GM23338 (cell line): ENCODE measurements at regions not wholly inside any gene's neighbourhood (a gene's known extent, or its start where the extent isn't known, plus 50 kb on each side); places are given as distances from the start of the nearest gene placed in this dataset.

Experiments used
- ATAC-seq: fragments of 200-7000 bp; cut with Tn5 transposase; 3 replicates; pipeline ENCODE4 v1.9.1; 2020
- DNase-seq: peaks from one replicate; pipeline ENCODE4 v3.0.0-alpha.2; 2015; ENCODE audit warnings: low spot score
- H2AFZ ChIP-seq: fragments of 200-600 bp; sonication (generic); 2 replicates; pipeline ENCODE4 v1.8.0; 2016; ENCODE audit warnings: antibody characterized with exemption, mild to moderate bottlenecking, moderate library complexity
- H3F3A ChIP-seq: fragments of 200-600 bp; sonication (generic); replicated peaks from 2 replicates; pipeline ENCODE4 v1.8.0; 2017; ENCODE audit warnings: antibody characterized with exemption, mixed run types, low read depth
- H3K27ac ChIP-seq: fragments of 200-600 bp; sonication (generic); 2 replicates; pipeline ENCODE4 v1.6.1; 2016; ENCODE audit warnings: low read depth
- H3K27me3 ChIP-seq: fragments of 200-600 bp; sonication (generic); 2 replicates; pipeline ENCODE4 v1.8.0; 2016; ENCODE audit warnings: mild to moderate bottlenecking, mixed run types, moderate library complexity; ENCODE audit not compliant: insufficient read depth
- H3K36me3 ChIP-seq: fragments of 200-600 bp; sonication (generic); 2 replicates; pipeline ENCODE4 v1.8.0; 2016; ENCODE audit warnings: mild to moderate bottlenecking; ENCODE audit not compliant: insufficient read depth
- H3K4me1 ChIP-seq: fragments of 200-600 bp; sonication (generic); 2 replicates; pipeline ENCODE4 v1.8.0; 2016; ENCODE audit warnings: mild to moderate bottlenecking, moderate library complexity; ENCODE audit not compliant: insufficient read depth
- H3K4me2 ChIP-seq: fragments of 200-600 bp; sonication (generic); 2 replicates; pipeline ENCODE4 v1.7.1; 2017; ENCODE audit warnings: mixed run types
- H3K4me3 ChIP-seq: fragments of 200-600 bp; sonication (generic); 2 replicates; pipeline ENCODE4 v1.6.1; 2016; ENCODE audit warnings: mixed run types
- H3K79me2 ChIP-seq: fragments of 200-600 bp; sonication (generic); replicated peaks from 2 replicates; pipeline ENCODE4 v1.8.0; 2017; ENCODE audit warnings: mild to moderate bottlenecking; ENCODE audit not compliant: insufficient read depth
- H3K9me2 ChIP-seq: fragments of 200-600 bp; sonication (generic); 2 replicates; pipeline ENCODE4 v1.8.0; 2017; ENCODE audit not compliant: insufficient read depth
- H4K20me1 ChIP-seq: fragments of 200-600 bp; sonication (generic); replicated peaks from 2 replicates; pipeline ENCODE4 v1.8.0; 2017; ENCODE audit warnings: mild to moderate bottlenecking; ENCODE audit not compliant: insufficient read depth
- H3K27ac Mint-ChIP-seq: 2 replicates; pipeline ENCODE4 v1.8.0; 2020; ENCODE audit warnings: inconsistent platforms, mild to moderate bottlenecking, moderate library complexity, mixed read lengths
- H3K27me3 Mint-ChIP-seq: 3 replicates; pipeline ENCODE4 v1.8.0; 2022; ENCODE audit warnings: low read depth, mild to moderate bottlenecking, moderate library complexity, mixed read lengths, inconsistent platforms; ENCODE audit not compliant: insufficient read depth, poor library complexity
- H3K36me3 Mint-ChIP-seq: 3 replicates; pipeline ENCODE4 v1.8.0; 2021; ENCODE audit warnings: low read depth, mild to moderate bottlenecking, inconsistent platforms, moderate library complexity, mixed read lengths
- H3K4me1 Mint-ChIP-seq: 3 replicates; pipeline ENCODE4 v1.8.0; 2020; ENCODE audit warnings: mild to moderate bottlenecking, inconsistent platforms, mixed read lengths
- H3K4me3 Mint-ChIP-seq: 3 replicates; pipeline ENCODE4 v1.8.0; 2021; ENCODE audit warnings: moderate library complexity, mild to moderate bottlenecking, inconsistent platforms, mixed read lengths
- H3K9me3 Mint-ChIP-seq: 3 replicates; pipeline ENCODE4 v1.8.0; 2020; ENCODE audit warnings: moderate library complexity, mild to moderate bottlenecking, inconsistent platforms, mixed read lengths
- CREB1 ChIP-seq: fragments of 250-450 bp; sonication (Bioruptor Pico); IDR thresholded peaks from 2 replicates; pipeline ENCODE4 v1.5.0; 2020; ENCODE audit warnings: low read depth, mild to moderate bottlenecking, moderate library complexity
- ETS1 ChIP-seq: IDR thresholded peaks from 2 replicates; pipeline ENCODE4 v1.6.1; 2016; ENCODE audit warnings: antibody characterized with exemption
- EZH2 ChIP-seq: fragments of 200-600 bp; sonication (generic); IDR thresholded peaks from one replicate; pipeline ENCODE4 v1.8.0; 2017; ENCODE audit warnings: antibody characterized with exemption, mild to moderate bottlenecking, low read depth; ENCODE audit not compliant: unreplicated experiment
- EZH2phosphoT487 ChIP-seq: fragments of 200-600 bp; sonication (generic); IDR thresholded peaks from one replicate; pipeline ENCODE4 v1.8.1; 2018; ENCODE audit warnings: antibody characterized with exemption; ENCODE audit not compliant: unreplicated experiment
- JUNB ChIP-seq: IDR thresholded peaks from one replicate; pipeline ENCODE4 v1.6.1; 2016; ENCODE audit warnings: antibody characterized with exemption; ENCODE audit not compliant: unreplicated experiment
- NANOG ChIP-seq: IDR thresholded peaks from 2 replicates; pipeline ENCODE4 v1.6.1; 2016; ENCODE audit warnings: antibody characterized with exemption, borderline replicate concordance
- POLR2AphosphoS5 ChIP-seq: IDR thresholded peaks from 2 replicates; pipeline ENCODE4 v1.6.1; 2016; ENCODE audit warnings: antibody characterized with exemption, low read depth
- STAT1 ChIP-seq: IDR thresholded peaks from one replicate; pipeline ENCODE4 v1.6.1; 2016; ENCODE audit warnings: antibody characterized with exemption; ENCODE audit not compliant: unreplicated experiment
- ZNF114 ChIP-seq: fragments of 250-450 bp; sonication (Bioruptor Pico); IDR thresholded peaks from 2 replicates; pipeline ENCODE4 v1.5.0; 2020; ENCODE audit warnings: mild to moderate bottlenecking, moderate library complexity
- ZNF331 ChIP-seq: fragments of 250-450 bp; sonication (Bioruptor Pico); IDR thresholded peaks from 2 replicates; pipeline ENCODE4 v1.5.0; 2020; ENCODE audit warnings: low read depth, mild to moderate bottlenecking, moderate library complexity
- ZNF462 ChIP-seq: fragments of 250-450 bp; sonication (Bioruptor Pico); IDR thresholded peaks from 2 replicates; pipeline ENCODE4 v1.5.0; 2020; ENCODE audit warnings: mild to moderate bottlenecking, moderate library complexity
- TF ChIP-seq, protein P1 (sequence below): IDR thresholded peaks from one replicate; pipeline ENCODE4 v1.6.1; 2018; ENCODE audit warnings: antibody characterized with exemption; ENCODE audit not compliant: unreplicated experiment
- TF ChIP-seq, protein P2 (sequence below), 2 experiments: fragments of 200-600 bp in 1 of 2; sonication (generic) in 1 of 2; conservative IDR thresholded peaks; 2 replicates each; pipeline versions ENCODE4 v1.5.1 to v1.6.1; 2016 to 2017; ENCODE audit warnings: antibody characterized with exemption in 2 of 2, low read depth in 2 of 2, mild to moderate bottlenecking in 2 of 2, moderate library complexity in 1 of 2

GRCh38 chr4:31793907-31794306 is 1073.7 kb downstream of the PCDH7 start:
- no peaks in the 10 kb centered on the region for H3K36me3 Mint-ChIP-seq
- H3K27ac ChIP-seq: no peak overlapping the region
- no peak overlapping the region for H3K4me3 Mint-ChIP-seq
- H3K4me1 ChIP-seq: peaks cover 6% of the 10 kb centered on the region
- ATAC-seq: no peak
- H3K4me3 ChIP-seq: no peak overlapping the region
- H3F3A ChIP-seq: no peaks in the 10 kb centered on the region
- DNase-seq: peak; percentile 7
- no peaks in the 10 kb centered on the region for H3K27me3 Mint-ChIP-seq
- TF ChIP-seq, protein P1, sequence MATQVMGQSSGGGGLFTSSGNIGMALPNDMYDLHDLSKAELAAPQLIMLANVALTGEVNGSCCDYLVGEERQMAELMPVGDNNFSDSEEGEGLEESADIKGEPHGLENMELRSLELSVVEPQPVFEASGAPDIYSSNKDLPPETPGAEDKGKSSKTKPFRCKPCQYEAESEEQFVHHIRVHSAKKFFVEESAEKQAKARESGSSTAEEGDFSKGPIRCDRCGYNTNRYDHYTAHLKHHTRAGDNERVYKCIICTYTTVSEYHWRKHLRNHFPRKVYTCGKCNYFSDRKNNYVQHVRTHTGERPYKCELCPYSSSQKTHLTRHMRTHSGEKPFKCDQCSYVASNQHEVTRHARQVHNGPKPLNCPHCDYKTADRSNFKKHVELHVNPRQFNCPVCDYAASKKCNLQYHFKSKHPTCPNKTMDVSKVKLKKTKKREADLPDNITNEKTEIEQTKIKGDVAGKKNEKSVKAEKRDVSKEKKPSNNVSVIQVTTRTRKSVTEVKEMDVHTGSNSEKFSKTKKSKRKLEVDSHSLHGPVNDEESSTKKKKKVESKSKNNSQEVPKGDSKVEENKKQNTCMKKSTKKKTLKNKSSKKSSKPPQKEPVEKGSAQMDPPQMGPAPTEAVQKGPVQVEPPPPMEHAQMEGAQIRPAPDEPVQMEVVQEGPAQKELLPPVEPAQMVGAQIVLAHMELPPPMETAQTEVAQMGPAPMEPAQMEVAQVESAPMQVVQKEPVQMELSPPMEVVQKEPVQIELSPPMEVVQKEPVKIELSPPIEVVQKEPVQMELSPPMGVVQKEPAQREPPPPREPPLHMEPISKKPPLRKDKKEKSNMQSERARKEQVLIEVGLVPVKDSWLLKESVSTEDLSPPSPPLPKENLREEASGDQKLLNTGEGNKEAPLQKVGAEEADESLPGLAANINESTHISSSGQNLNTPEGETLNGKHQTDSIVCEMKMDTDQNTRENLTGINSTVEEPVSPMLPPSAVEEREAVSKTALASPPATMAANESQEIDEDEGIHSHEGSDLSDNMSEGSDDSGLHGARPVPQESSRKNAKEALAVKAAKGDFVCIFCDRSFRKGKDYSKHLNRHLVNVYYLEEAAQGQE: no peak
- no peak for TF ChIP-seq CREB1
- TF ChIP-seq JUNB: no peak
- no peak for TF ChIP-seq NANOG
- no peak for TF ChIP-seq EZH2
- TF ChIP-seq STAT1: no peak
- TF ChIP-seq EZH2phosphoT487: no peak
- no peak for TF ChIP-seq ZNF114
- TF ChIP-seq ZNF462 (CRISPR knock-in tag): no peak
- TF ChIP-seq, protein P2, sequence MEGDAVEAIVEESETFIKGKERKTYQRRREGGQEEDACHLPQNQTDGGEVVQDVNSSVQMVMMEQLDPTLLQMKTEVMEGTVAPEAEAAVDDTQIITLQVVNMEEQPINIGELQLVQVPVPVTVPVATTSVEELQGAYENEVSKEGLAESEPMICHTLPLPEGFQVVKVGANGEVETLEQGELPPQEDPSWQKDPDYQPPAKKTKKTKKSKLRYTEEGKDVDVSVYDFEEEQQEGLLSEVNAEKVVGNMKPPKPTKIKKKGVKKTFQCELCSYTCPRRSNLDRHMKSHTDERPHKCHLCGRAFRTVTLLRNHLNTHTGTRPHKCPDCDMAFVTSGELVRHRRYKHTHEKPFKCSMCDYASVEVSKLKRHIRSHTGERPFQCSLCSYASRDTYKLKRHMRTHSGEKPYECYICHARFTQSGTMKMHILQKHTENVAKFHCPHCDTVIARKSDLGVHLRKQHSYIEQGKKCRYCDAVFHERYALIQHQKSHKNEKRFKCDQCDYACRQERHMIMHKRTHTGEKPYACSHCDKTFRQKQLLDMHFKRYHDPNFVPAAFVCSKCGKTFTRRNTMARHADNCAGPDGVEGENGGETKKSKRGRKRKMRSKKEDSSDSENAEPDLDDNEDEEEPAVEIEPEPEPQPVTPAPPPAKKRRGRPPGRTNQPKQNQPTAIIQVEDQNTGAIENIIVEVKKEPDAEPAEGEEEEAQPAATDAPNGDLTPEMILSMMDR (conservative IDR thresholded peaks at IDR 0.05; ENCODE audit: low read depth in 2 of 2): no peak; a peak in 2 of 4 replicates
- TF ChIP-seq ZNF331: no peak
- no peak for TF ChIP-seq POLR2AphosphoS5
- TF ChIP-seq ETS1: no peak
- no peaks in the 10 kb centered on the region for H3K27me3 ChIP-seq
- no peaks in the 10 kb centered on the region for H3K4me1 Mint-ChIP-seq
- no peak overlapping the region for H2AFZ ChIP-seq
- no peaks in the 10 kb centered on the region for H3K79me2 ChIP-seq
- peaks cover 3% of the 10 kb centered on the region; the same call in 1 of the 3 replicates for H3K9me3 Mint-ChIP-seq
- H3K36me3 ChIP-seq: no peaks in the 10 kb centered on the region
- no peaks in the 10 kb centered on the region for H3K9me2 ChIP-seq
- H4K20me1 ChIP-seq: no peaks in the 10 kb centered on the region
- H3K27ac Mint-ChIP-seq: no peak overlapping the region
- H3K4me2 ChIP-seq: no peak overlapping the region
